ENCODE measurements at regions not wholly inside any gene's neighbourhood (a gene's known extent, or its start where the extent isn't known, plus 50 kb on each side); places are given as distances from the start of the nearest gene placed in this dataset.

GRCh38 chr17:14619821-14620220, 318.9 kb downstream of the HS3ST3B1 start:
- no peak for TF ChIP-seq EP300 (IDR thresholded peaks at IDR 0.05; ENCODE audit: borderline replicate concordance)
- TF ChIP-seq CREB1 (IDR thresholded peaks at IDR 0.05; ENCODE audit: low read depth), result no peak
- no peak for TF ChIP-seq USF1 (IDR thresholded peaks at IDR 0.05)
- no peak for TF ChIP-seq NFIC (IDR thresholded peaks at IDR 0.05)
- no peak for TF ChIP-seq CEBPB (IDR thresholded peaks at IDR 0.05)
- TF ChIP-seq RAD21 (IDR thresholded peaks at IDR 0.05; ENCODE audit: low read depth), result no peak

GRCh38 chr17:14616528-14616927, 315.6 kb downstream of the HS3ST3B1 start:
- TF ChIP-seq USF1 (IDR thresholded peaks at IDR 0.05) (no peak), YY1 (IDR thresholded peaks at IDR 0.05; ENCODE audit: low read depth) (no peak), EGR1 (IDR thresholded peaks at IDR 0.05) (no peak), NFIC (IDR thresholded peaks at IDR 0.05) (no peak), CREB1 (IDR thresholded peaks at IDR 0.05; ENCODE audit: low read depth) (no peak), RAD21 (IDR thresholded peaks at IDR 0.05; ENCODE audit: low read depth) (no peak), TAF1 (IDR thresholded peaks at IDR 0.05; ENCODE audit: low read depth) (no peak), TCF12 (IDR thresholded peaks at IDR 0.05; ENCODE audit: low read depth) (no peak), MAX (IDR thresholded peaks at IDR 0.05) (no peak), CEBPB (IDR thresholded peaks at IDR 0.05) (no peak), EP300 (IDR thresholded peaks at IDR 0.05; ENCODE audit: borderline replicate concordance) (no peak), REST (IDR thresholded peaks at IDR 0.05; ENCODE audit: low read depth) (no peak), TEAD4 (IDR thresholded peaks at IDR 0.05) (no peak), FOXM1 (IDR thresholded peaks at IDR 0.05; ENCODE audit: borderline replicate concordance, low read depth) (no peak), ZBTB7A (IDR thresholded peaks at IDR 0.05; ENCODE audit: low read depth) (no peak)

GRCh38 chr17:14605267-14605599, 304.4 kb downstream of the HS3ST3B1 start:
- TF ChIP-seq EGR1 (IDR thresholded peaks at IDR 0.05), result no peak
- no peak for TF ChIP-seq EP300 (IDR thresholded peaks at IDR 0.05; ENCODE audit: borderline replicate concordance)
- no peak for TF ChIP-seq USF1 (IDR thresholded peaks at IDR 0.05)
- no peak for TF ChIP-seq FOXM1 (IDR thresholded peaks at IDR 0.05; ENCODE audit: borderline replicate concordance, low read depth)
- TF ChIP-seq YY1 (IDR thresholded peaks at IDR 0.05; ENCODE audit: low read depth), result no peak
- no peak for TF ChIP-seq REST (IDR thresholded peaks at IDR 0.05; ENCODE audit: low read depth)
- TF ChIP-seq CREB1 (IDR thresholded peaks at IDR 0.05; ENCODE audit: low read depth), result no peak
- no peak for TF ChIP-seq TEAD4 (IDR thresholded peaks at IDR 0.05)
- no peak for TF ChIP-seq RAD21 (IDR thresholded peaks at IDR 0.05; ENCODE audit: low read depth)
- TF ChIP-seq NFIC (IDR thresholded peaks at IDR 0.05), result no peak
- TF ChIP-seq ZBTB7A (IDR thresholded peaks at IDR 0.05; ENCODE audit: low read depth), result no peak
- no peak for TF ChIP-seq MAX (IDR thresholded peaks at IDR 0.05)
- no peak for TF ChIP-seq TCF12 (IDR thresholded peaks at IDR 0.05; ENCODE audit: low read depth)
- no peak for TF ChIP-seq CEBPB (IDR thresholded peaks at IDR 0.05)
- no peak for TF ChIP-seq TAF1 (IDR thresholded peaks at IDR 0.05; ENCODE audit: low read depth)

GRCh38 chr17:14604591-14605266, 303.8 kb downstream of the HS3ST3B1 start:
- no peak for TF ChIP-seq REST (IDR thresholded peaks at IDR 0.05; ENCODE audit: low read depth)
- no peak for TF ChIP-seq CREB1 (IDR thresholded peaks at IDR 0.05; ENCODE audit: low read depth)
- no peak for TF ChIP-seq MAX (IDR thresholded peaks at IDR 0.05)
- no peak for TF ChIP-seq EP300 (IDR thresholded peaks at IDR 0.05; ENCODE audit: borderline replicate concordance)
- TF ChIP-seq TAF1 (IDR thresholded peaks at IDR 0.05; ENCODE audit: low read depth), result no peak
- TF ChIP-seq YY1 (IDR thresholded peaks at IDR 0.05; ENCODE audit: low read depth), result no peak

Measured in Ishikawa (cell line).